ENCODE measurements at regions not wholly inside any gene's neighbourhood (a gene's known extent, or its start where the extent isn't known, plus 50 kb on each side); places are given as distances from the start of the nearest gene placed in this dataset.

- TF ChIP-seq POLR2A (IDR thresholded peaks at IDR 0.05; ENCODE audit: low read depth, low read length) (no peak), POLR2AphosphoS5 (IDR thresholded peaks at IDR 0.05; ENCODE audit: low read depth, low read length) (no peak)
These were observed 165.6 kb downstream of the EFNB2 start for GRCh38 chr13:106369858-106370257.

Data from GM12892 (cell line).